SH-SY5Y (cell line): ENCODE measurements at regions not wholly inside any gene's neighbourhood (a gene's known extent, or its start where the extent isn't known, plus 50 kb on each side); places are given as distances from the start of the nearest gene placed in this dataset.

Source experiments
- GATA2 ChIP-seq: IDR thresholded peaks from 2 replicates; pipeline ENCODE4 v1.6.1; 2011; ENCODE audit warnings: mild to moderate bottlenecking, low read depth, low read length
- GATA3 ChIP-seq: IDR thresholded peaks from 2 replicates; pipeline ENCODE4 v1.6.1; 2011; ENCODE audit warnings: low read depth, mild to moderate bottlenecking, low read length, moderate library complexity

GRCh38 chr5:166570865-166571264 lies 1720.6 kb upstream of the WWC1 start:
- TF ChIP-seq GATA2 (no peak), GATA3 (no peak)

DNA sequence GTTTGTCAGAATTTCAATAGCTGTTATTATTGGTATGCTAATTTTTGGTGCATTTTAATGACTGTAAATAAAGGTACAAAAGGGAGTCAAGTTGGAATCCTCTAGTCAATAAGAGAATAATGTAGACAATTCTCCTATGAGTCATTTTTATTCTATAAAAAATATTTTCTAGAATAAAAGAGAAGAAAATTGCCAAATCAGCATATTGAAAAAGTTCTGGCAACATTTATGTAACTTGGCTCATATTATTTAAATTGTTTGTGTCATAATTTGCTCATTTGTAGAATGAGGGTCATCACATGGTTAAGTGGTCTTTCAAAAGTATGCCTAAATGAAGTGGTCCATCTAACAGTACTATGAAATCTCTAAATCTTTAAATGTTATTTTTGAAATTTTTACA lies 1719.8 kb upstream of the WWC1 start:
- no peak for TF ChIP-seq GATA2
- TF ChIP-seq GATA3: no peak

- TF ChIP-seq GATA2 (no peak), GATA3 (no peak)
Measured at GRCh38 chr5:166576323-166576722, 1715.1 kb upstream of the WWC1 start.

DNA sequence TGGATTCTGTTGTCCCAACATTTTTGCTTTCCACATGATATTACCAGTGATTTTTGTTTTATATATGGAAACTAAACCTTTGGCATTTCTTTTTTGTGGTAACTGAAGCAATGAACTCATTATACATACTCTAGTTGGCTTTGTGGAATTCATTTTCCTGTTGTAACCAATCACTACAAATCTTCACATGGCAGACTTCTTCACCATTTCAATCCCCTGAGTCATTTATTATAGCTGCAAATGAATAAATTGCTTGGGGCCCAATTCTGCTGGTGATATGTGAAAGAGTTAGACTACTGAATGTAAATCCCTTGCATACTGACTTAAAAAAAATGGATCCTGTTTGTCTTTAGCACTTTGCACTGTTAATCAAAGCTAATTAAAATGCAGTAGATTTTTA lies 1709.6 kb upstream of the WWC1 start:
- TF ChIP-seq GATA2: no peak
- TF ChIP-seq GATA3: no peak

- no peak for TF ChIP-seq GATA2
- TF ChIP-seq GATA3: no peak
Measured at GRCh38 chr5:166582416-166582815, 1709.0 kb upstream of the WWC1 start.

DNA sequence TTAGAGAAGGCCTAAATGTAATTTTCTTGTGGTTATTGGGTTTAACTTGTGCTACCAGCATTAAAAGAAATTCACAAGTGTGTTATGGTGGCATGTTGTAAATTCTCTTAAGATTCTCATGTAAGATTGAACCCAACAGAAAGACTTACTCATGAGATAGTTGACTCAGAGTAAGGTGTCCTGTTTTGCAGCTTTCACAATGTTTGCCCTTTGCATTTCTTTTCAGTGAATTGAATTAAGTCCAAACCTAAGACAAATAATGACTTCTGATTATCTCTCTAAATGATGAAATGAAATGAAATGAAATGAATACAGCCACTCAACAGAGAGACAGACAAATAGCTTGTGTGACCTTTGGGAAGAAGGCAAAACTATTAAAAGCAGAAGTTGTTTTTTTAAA lies 1696.9 kb upstream of the WWC1 start:
- TF ChIP-seq GATA2 (no peak), GATA3 (no peak)

- TF ChIP-seq GATA2 (no peak), GATA3 (no peak)
Measured at GRCh38 chr5:166595274-166595951, 1696.0 kb upstream of the WWC1 start.

GRCh38 chr5:166596043-166596442 lies 1695.4 kb upstream of the WWC1 start:
- TF ChIP-seq GATA3 (no peak), GATA2 (no peak)

DNA sequence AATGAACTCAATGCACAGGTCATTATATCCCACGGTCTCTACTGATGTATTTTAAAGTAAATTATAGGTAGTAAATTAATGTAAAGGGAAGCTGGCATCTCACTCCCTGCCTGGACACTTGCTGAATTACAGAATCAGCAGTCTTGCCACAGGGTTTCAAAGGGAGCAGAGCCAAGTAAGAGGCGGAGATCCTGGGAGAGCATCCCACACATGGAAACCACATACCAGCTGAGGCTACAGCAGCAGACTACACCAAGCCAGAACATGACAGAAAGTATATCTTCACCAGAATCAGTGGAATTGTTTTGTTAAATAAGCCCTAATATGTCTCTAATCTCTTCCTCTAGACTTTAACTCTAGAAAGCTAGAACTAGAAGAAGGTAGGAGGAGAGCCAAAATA lies 1689.2 kb upstream of the WWC1 start:
- TF ChIP-seq GATA2: no peak
- no peak for TF ChIP-seq GATA3

- no peak for TF ChIP-seq GATA2
- TF ChIP-seq GATA3: no peak
Measured at GRCh38 chr5:166617507-166617906, 1673.9 kb upstream of the WWC1 start.

DNA sequence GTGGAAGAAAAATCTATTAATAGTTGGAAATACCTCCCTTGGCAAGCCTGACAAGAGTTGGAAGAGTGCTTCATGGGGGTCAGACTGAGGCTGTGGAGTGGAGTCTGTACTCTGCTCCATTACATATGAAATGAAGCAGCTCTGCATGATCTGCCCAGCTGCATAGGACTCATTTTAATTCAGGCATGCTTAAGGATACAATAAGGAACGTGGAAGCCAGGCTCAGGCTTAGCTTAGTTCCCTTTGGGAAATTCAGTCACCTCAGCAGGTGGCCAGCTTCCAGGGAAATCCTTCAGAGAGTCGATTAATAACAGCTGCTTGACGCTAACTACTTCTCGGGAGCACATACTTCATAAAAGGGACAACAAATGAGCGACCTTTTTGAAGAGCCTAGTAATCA lies 1672.9 kb upstream of the WWC1 start:
- no peak for TF ChIP-seq GATA3
- TF ChIP-seq GATA2: no peak

GRCh38 chr5:166624573-166624972 lies 1666.9 kb upstream of the WWC1 start:
- no peak for TF ChIP-seq GATA2
- TF ChIP-seq GATA3: no peak

- TF ChIP-seq GATA2: no peak
- TF ChIP-seq GATA3: no peak
Measured at GRCh38 chr5:166625210-166625865, 1666.1 kb upstream of the WWC1 start.

GRCh38 chr5:166637295-166637694 lies 1654.2 kb upstream of the WWC1 start:
- TF ChIP-seq GATA3 (no peak), GATA2 (no peak)

DNA sequence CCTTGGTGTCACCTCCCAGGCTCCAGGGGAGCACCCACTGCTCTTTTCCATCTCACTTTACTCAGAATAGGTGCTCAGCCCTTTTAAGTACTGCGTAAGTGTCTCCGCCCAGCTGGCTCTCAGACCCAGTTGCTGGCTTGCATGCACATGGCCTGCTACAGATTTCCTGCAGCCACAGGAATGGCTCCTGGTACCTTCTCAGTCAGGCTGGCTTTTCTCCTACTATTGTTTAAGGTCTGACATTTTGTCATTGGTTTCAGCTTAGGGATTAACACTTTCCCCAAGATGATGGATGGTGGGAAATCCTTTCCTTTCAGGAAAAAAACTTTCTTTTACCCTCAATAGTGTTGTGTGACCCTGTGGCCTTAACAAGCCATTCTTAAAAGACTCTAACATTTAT lies 1652.3 kb upstream of the WWC1 start:
- TF ChIP-seq GATA2 (no peak), GATA3 (no peak)
